K562 (cell line): ENCODE measurements at regions not wholly inside any gene's neighbourhood (a gene's known extent, or its start where the extent isn't known, plus 50 kb on each side); places are given as distances from the start of the nearest gene placed in this dataset.

Experiments
- HMG20B ChIP-seq: fragments of 250-450 bp; sonication (Bioruptor Pico); IDR thresholded peaks from 2 replicates; pipeline ENCODE4 v1.5.0; 2021; ENCODE audit warnings: mild to moderate bottlenecking
- KAT7 ChIP-seq: sonication (generic); formaldehyde crosslinking; IDR thresholded peaks from 2 replicates; pipeline ENCODE4 v1.8.0; 2022; ENCODE audit warnings: missing genetic modification reagents, mild to moderate bottlenecking, borderline replicate concordance
- OTX1 ChIP-seq: fragments of 450-650 bp; formaldehyde crosslinking; IDR thresholded peaks from 2 replicates; pipeline ENCODE4 v1.4.0; 2022; ENCODE audit warnings: mild to moderate bottlenecking
- POLR2A ChIP-seq: fragments of 450-650 bp; conservative IDR thresholded peaks from 2 replicates; pipeline ENCODE4 v1.6.1; 2016
- TRIM28 ChIP-seq: fragments of 450-650 bp; IDR thresholded peaks from 2 replicates; pipeline ENCODE4 v1.6.1; 2017
- TF ChIP-seq, protein P1 (sequence below): sonication (generic); formaldehyde crosslinking; IDR thresholded peaks from 2 replicates; pipeline ENCODE4 v1.8.1; 2023; ENCODE audit warnings: mild to moderate bottlenecking, missing genetic modification reagents
- TF ChIP-seq, protein P2 (sequence below), 3 experiments: IDR thresholded peaks in 2 of 3; conservative IDR thresholded peaks in 1 of 3; 2 replicates each; pipeline ENCODE4 v1.5.1; 2011 to 2012; ENCODE audit warnings: low read length in 3 of 3, mild to moderate bottlenecking in 3 of 3, control low read depth in 2 of 3, improper control_type of control experiment in 1 of 3, inconsistent platforms in 1 of 3, low read depth in 1 of 3, mixed read lengths in 1 of 3, moderate library complexity in 1 of 3; ENCODE audit not compliant: insufficient read depth in 2 of 3
- TF ChIP-seq, protein P3 (sequence below): sonication (generic); formaldehyde crosslinking; IDR thresholded peaks from 2 replicates; pipeline ENCODE4 v1.5.0; 2020; ENCODE audit warnings: missing genetic modification reagents

DNA sequence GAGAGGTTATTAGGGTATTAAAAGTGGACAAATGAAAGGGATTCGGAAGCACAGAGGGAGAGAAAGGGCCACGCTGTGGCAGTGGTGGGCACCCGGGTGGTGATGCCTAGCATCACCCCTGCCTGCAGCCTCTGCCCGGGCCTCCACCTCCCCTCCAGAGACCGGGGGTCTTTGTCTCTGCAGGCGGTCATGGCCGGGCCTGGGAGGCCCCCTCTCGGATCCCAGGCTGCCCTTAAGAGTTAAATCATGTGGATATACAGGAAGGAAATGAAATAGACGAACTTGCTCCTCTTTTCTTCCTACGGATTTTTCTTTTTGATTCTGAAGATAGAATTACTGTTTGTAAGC is 319.6 kb downstream of the ZNF536 start:
- TF ChIP-seq, protein P1, sequence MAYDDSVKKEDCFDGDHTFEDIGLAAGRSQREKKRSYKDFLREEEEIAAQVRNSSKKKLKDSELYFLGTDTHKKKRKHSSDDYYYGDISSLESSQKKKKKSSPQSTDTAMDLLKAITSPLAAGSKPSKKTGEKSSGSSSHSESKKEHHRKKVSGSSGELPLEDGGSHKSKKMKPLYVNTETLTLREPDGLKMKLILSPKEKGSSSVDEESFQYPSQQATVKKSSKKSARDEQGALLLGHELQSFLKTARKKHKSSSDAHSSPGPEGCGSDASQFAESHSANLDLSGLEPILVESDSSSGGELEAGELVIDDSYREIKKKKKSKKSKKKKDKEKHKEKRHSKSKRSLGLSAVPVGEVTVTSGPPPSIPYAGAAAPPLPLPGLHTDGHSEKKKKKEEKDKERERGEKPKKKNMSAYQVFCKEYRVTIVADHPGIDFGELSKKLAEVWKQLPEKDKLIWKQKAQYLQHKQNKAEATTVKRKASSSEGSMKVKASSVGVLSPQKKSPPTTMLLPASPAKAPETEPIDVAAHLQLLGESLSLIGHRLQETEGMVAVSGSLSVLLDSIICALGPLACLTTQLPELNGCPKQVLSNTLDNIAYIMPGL: no peak
- no peak for TF ChIP-seq OTX1 (CRISPR knock-in tag)
- TF ChIP-seq, protein P2, sequence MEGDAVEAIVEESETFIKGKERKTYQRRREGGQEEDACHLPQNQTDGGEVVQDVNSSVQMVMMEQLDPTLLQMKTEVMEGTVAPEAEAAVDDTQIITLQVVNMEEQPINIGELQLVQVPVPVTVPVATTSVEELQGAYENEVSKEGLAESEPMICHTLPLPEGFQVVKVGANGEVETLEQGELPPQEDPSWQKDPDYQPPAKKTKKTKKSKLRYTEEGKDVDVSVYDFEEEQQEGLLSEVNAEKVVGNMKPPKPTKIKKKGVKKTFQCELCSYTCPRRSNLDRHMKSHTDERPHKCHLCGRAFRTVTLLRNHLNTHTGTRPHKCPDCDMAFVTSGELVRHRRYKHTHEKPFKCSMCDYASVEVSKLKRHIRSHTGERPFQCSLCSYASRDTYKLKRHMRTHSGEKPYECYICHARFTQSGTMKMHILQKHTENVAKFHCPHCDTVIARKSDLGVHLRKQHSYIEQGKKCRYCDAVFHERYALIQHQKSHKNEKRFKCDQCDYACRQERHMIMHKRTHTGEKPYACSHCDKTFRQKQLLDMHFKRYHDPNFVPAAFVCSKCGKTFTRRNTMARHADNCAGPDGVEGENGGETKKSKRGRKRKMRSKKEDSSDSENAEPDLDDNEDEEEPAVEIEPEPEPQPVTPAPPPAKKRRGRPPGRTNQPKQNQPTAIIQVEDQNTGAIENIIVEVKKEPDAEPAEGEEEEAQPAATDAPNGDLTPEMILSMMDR (IDR thresholded peaks at IDR 0.05 in 2 of 3, conservative IDR thresholded peaks at IDR 0.05 in 1 of 3; ENCODE audit: insufficient read depth in 2 of 3, low read depth in 1 of 3, low read length in 3 of 3): no peak
- no peak for TF ChIP-seq POLR2A
- TF ChIP-seq HMG20B (CRISPR knock-in tag): no peak
- TF ChIP-seq KAT7 (CRISPR knock-in tag): no peak
- TF ChIP-seq, protein P3, sequence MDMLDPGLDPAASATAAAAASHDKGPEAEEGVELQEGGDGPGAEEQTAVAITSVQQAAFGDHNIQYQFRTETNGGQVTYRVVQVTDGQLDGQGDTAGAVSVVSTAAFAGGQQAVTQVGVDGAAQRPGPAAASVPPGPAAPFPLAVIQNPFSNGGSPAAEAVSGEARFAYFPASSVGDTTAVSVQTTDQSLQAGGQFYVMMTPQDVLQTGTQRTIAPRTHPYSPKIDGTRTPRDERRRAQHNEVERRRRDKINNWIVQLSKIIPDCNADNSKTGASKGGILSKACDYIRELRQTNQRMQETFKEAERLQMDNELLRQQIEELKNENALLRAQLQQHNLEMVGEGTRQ (CRISPR knock-in tag): no peak
- TF ChIP-seq TRIM28: no peak
